T47D (cell line): ENCODE measurements at regions not wholly inside any gene's neighbourhood (a gene's known extent, or its start where the extent isn't known, plus 50 kb on each side); places are given as distances from the start of the nearest gene placed in this dataset.
"Not testable (repeated sequence)": the region's sequence is repeated elsewhere in the genome, so short reads cannot be mapped to it uniquely, and the experiment has no call there.

Experiments
- DNase-seq, 2 experiments: peaks; one replicate each; pipeline versions ENCODE4 v3.0.0 to v3.0.0-alpha.2; 2011 to 2012; ENCODE audit warnings: low read depth in 1 of 2, low spot score in 1 of 2
- in situ Hi-C: cut with HindIII; loops from 2 replicates; pipeline ENCODE4 v1.10.0; 2016; ENCODE audit warnings: low sequenced_read_pairs, low pct_unique_long_range_greater_than_20kb

GRCh38 chr2:87425717-87426116 is 322.2 kb upstream of the PLGLB2 start:
- DNase-seq, in situ Hi-C loops: not testable (repeated sequence)

GRCh38 chr2:87428452-87429130 is 319.3 kb upstream of the PLGLB2 start:
- in situ Hi-C loops, DNase-seq: not testable (repeated sequence)

GRCh38 chr2:87429206-87429930 is 318.5 kb upstream of the PLGLB2 start:
- in situ Hi-C loops, DNase-seq: not testable (repeated sequence)

- in situ Hi-C loops, DNase-seq: not testable (repeated sequence)
These were observed 318.0 kb upstream of the PLGLB2 start for GRCh38 chr2:87429931-87430275.

GRCh38 chr2:87431051-87431450 is 316.8 kb upstream of the PLGLB2 start:
- in situ Hi-C loops, DNase-seq: not testable (repeated sequence)

GRCh38 chr2:87432711-87433453 is 315.0 kb upstream of the PLGLB2 start:
- in situ Hi-C loops, DNase-seq: not testable (repeated sequence)

- in situ Hi-C loops, DNase-seq: not testable (repeated sequence)
These were observed 311.9 kb upstream of the PLGLB2 start for GRCh38 chr2:87436007-87436406.

GRCh38 chr2:87437701-87438260 is 310.1 kb upstream of the PLGLB2 start:
- in situ Hi-C loops, DNase-seq: not testable (repeated sequence)

GRCh38 chr2:87438780-87439454 is 309.0 kb upstream of the PLGLB2 start:
- in situ Hi-C loops, DNase-seq: not testable (repeated sequence)

- DNase-seq, in situ Hi-C loops: not testable (repeated sequence)
These were observed 308.2 kb upstream of the PLGLB2 start for GRCh38 chr2:87439617-87440204.

- in situ Hi-C loops, DNase-seq: not testable (repeated sequence)
These were observed 307.2 kb upstream of the PLGLB2 start for GRCh38 chr2:87440650-87441049.

- DNase-seq, in situ Hi-C loops: not testable (repeated sequence)
These were observed 306.5 kb upstream of the PLGLB2 start for GRCh38 chr2:87441375-87441774.

GRCh38 chr2:87442983-87443577 is 304.8 kb upstream of the PLGLB2 start:
- DNase-seq, in situ Hi-C loops: not testable (repeated sequence)

GRCh38 chr2:87444951-87445350 is 302.9 kb upstream of the PLGLB2 start:
- in situ Hi-C loops, result not testable (repeated sequence)

GRCh38 chr2:87445613-87446312 is 302.1 kb upstream of the PLGLB2 start:
- DNase-seq, in situ Hi-C loops: not testable (repeated sequence)

More at GRCh38 chr2:87444951-87445350, 302.9 kb upstream of the PLGLB2 start:
- not testable (repeated sequence) for DNase-seq

- in situ Hi-C loops, DNase-seq: not testable (repeated sequence)
These were observed 301.6 kb upstream of the PLGLB2 start for GRCh38 chr2:87446313-87446696.
